ENCODE measurements at regions not wholly inside any gene's neighbourhood (a gene's known extent, or its start where the extent isn't known, plus 50 kb on each side); places are given as distances from the start of the nearest gene placed in this dataset.
A peak's percentile ranks its signal among the peaks of the same experiment; 100 is the strongest.
"Not testable (repeated sequence)": the region's sequence is repeated elsewhere in the genome, so short reads cannot be mapped to it uniquely, and the experiment has no call there.

GRCh38 chr7:142469696-142470543, 212.1 kb upstream of the PRSS58 start:
- DNase-seq (ENCODE audit: low read depth, low spot score): no peak

DNA sequence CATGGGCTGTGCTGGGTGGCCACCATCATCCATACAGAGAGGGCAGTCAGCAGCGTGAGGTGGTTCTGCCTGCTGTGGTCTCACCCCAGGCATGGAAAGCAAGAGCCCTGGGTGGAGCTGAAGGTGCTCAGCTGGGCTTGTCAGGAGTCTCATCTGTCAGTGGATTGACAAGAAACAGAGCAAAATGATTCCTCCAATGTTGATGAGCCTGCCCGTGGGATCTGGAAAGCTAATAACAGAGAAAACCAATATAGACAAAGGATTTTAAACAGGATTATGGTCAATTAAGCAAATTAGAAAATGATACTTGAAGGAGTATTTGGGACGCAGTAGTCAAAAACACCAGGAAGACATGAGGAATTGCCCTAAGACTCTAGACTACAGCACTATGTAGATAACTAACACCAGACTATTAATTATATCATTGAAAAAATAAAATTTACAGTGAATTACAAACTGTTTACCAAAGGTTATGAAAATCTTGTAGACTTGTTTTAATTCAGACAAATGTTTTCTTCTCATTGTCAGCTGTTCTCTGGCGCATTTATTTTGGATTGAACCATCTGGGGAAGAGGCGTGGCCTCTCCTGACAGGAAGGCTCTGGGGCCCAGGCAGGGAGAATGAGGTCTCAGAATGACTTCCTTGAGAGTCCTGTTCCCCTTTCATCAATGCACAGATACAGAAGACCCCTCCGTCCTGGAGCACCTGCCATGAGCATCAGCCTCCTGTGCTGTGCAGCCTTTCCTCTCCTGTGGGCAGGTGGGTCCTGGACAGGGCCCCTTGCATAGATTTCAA, 211.2 kb upstream of the PRSS58 start:
- no peak for DNase-seq (ENCODE audit: low read depth, low spot score)

DNA sequence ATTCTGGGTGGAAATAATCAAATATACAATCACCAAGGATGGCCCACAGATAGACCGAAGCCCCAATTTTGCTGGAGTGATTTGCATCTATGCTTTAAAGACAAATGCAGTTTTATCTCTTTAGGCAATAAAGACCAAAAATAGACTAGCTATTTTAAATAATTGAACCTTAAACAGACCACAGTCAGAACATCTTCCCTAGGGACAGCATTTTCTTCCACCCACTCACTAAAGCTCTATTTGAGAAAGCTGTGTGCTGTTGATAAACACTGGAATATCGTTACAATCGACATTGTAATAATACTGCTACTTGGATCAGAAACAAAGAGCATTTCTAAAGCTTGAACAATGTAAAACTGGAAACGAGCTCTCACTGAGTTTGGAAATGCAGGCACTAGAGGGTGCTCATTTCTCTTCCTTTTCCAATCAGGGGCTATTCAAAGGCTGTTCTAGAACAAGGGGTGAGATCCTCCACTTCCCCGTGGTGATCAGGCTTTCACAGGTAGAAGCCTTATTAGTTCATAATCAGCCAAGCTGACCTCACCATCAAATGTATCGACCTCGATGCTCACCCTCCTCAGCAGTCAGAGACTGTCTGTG, 209.3 kb upstream of the PRSS58 start:
- DNase-seq (ENCODE audit: low read depth, low spot score): not testable (repeated sequence)

DNA sequence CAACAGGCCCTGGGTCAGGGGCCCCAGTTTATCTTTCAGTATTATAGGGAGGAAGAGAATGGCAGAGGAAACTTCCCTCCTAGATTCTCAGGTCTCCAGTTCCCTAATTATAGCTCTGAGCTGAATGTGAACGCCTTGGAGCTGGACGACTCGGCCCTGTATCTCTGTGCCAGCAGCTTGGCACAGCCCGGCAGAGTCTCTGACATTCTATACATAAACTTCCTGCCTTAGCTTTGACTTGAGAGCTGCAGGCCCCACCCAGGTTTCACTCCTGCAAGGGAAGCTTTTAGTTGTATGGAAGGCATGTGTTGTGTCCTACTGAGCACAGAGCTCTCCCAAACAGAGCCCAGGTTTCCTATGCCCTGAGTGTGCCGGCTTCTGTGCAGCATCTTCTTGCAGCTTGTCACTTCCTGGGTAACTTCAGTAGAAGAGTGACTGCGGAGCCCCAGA, 205.6 kb upstream of the PRSS58 start:
- DNase-seq (ENCODE audit: low read depth, low spot score): no peak

DNA sequence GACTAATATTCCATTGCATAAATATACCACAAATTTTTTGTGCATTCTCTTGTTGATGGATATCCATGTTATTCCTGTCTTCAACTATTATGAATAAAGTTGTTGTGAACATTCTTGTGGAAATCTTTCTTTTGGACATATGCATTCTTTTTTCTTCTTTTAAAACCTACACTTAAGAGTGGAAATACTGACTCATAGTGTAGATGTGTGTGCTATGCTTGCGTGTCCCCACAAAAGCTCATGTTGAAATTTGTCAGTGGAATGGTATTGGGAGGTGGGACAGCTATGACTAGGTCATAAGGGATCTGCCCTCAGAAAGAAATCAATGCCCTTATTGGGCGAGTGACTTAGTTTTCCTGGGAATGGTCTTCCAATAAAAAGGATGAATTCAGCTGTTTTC, 203.6 kb upstream of the PRSS58 start:
- no peak for DNase-seq (ENCODE audit: low read depth, low spot score)

GRCh38 chr7:142460402-142461117, 202.7 kb upstream of the PRSS58 start:
- no peak for DNase-seq (ENCODE audit: low read depth, low spot score)

- peak; percentile 77 for DNase-seq (ENCODE audit: low read depth, low spot score)
These were observed 201.7 kb upstream of the PRSS58 start for GRCh38 chr7:142459551-142459963.

- DNase-seq (ENCODE audit: low read depth, low spot score): no peak
These were observed 199.4 kb upstream of the PRSS58 start for GRCh38 chr7:142457146-142457703.

GRCh38 chr7:142455392-142455791, 197.5 kb upstream of the PRSS58 start:
- DNase-seq (ENCODE audit: low read depth, low spot score): no peak

DNA sequence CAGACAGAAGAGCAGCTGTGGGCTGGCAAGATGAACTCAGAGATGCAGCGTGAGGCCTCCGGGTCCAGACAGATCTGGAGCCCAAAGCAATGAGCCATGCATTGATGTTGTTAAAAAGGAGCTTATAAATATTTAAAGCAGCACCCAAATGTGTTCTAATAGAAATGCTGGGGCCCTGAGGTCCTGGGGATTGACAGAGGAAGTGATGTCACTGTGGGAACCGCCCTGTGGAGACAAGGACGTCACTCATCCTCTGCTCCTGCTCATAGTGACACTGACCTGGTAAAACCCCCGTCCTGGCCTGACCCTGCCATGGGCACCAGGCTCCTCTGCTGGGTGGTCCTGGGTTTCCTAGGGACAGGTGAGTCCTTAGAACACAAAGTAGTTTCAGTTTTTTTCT, 197.0 kb upstream of the PRSS58 start:
- DNase-seq (ENCODE audit: low read depth, low spot score): no peak

DNA sequence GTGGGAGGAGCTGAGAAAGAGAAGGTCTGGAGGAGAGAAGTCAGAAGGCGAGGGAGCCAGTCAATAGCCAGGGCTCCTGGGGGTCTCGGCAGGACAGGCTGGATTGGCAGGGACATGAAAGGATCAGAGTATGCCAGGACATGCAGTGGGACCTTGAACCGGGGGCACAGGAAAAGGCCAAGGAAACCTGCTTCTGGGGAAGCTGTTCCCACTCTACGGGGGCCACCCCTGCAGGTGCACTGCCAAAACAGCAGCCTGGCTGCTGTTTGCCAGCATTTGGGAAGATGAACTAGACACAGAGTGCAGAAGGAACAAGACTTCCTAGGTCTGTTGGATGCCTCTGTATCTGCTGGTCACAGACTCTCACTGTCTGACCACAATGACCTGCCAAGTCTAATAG, 194.9 kb upstream of the PRSS58 start:
- DNase-seq (ENCODE audit: low read depth, low spot score): no peak

- DNase-seq (ENCODE audit: low read depth, low spot score): no peak
These were observed 194.0 kb upstream of the PRSS58 start for GRCh38 chr7:142451817-142452216.

GRCh38 chr7:142451296-142451695, 193.4 kb upstream of the PRSS58 start:
- DNase-seq (ENCODE audit: low read depth, low spot score): no peak

DNA sequence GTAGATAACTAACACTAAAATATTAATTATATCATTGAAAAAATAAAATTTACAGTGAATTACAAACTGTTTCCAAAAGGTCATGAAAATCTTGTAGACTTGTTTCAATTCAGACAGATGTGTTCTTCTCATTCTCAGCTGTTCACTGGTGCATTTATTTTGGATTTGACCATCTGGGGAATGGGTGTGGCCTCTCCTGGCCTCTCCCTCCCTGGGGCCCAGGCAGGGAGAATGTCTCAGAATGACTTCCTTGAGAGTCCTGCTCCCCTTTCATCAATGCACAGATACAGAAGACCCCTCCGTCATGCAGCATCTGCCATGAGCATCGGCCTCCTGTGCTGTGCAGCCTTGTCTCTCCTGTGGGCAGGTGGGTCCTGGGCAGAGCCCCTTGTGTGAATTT, 192.8 kb upstream of the PRSS58 start:
- no peak for DNase-seq (ENCODE audit: low read depth, low spot score)

GRCh38 chr7:142450206-142450605, 192.3 kb upstream of the PRSS58 start:
- DNase-seq (ENCODE audit: low read depth, low spot score): no peak

DNA sequence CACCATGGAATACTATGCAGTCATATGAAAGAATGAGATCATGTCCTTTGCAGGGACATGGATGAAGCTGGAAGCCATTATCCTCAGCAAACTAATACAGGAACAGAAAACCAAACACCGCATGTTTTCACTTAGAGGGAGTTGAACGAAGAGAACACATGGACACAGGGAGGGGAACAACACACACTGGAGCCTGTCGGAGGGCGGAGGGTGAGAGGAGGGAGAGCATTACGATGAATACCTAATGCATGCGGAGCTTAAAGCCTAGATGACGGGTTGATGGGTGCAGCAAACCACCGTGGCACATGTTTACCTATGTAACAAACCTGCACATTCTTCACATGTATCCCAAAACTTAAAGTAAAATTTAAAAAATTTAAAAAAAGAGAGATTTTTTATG, 191.0 kb upstream of the PRSS58 start:
- DNase-seq (ENCODE audit: low read depth, low spot score): not testable (repeated sequence)

GRCh38 chr7:142447762-142448161, 189.9 kb upstream of the PRSS58 start:
- DNase-seq (ENCODE audit: low read depth, low spot score): no peak

DNA sequence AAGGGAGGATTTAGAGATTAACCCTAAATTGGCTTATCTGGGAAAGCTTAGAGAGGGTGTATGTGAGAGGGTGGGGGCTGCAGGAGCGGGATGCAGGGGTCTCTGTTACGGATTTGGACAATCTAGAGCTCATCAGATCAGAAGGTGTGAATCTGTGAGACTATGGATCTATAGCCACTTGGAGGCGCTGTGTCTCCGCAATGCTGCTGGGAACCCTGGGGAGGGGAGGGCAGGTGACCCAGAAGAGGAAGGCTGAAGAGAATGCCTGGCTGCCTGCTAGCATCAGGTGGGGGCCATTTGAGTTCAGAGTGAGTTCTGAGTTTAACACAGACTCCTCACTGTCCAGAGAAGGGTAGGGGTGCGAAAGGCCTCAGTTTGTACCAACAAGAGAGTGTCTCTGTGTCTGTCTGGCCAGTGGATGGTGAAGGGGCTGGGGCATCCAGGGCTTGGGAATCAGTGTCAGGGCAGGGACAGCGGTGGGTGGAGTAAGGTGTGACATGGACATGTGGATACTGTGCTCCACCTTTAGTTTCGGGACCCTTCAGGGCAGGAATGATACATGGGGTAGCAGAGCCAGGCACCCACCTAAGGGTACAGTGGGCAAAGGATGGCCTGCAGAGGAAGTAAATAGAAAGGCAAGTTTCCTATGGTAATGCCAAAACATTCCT, 187.3 kb upstream of the PRSS58 start:
- DNase-seq (ENCODE audit: low read depth, low spot score): no peak

DNA sequence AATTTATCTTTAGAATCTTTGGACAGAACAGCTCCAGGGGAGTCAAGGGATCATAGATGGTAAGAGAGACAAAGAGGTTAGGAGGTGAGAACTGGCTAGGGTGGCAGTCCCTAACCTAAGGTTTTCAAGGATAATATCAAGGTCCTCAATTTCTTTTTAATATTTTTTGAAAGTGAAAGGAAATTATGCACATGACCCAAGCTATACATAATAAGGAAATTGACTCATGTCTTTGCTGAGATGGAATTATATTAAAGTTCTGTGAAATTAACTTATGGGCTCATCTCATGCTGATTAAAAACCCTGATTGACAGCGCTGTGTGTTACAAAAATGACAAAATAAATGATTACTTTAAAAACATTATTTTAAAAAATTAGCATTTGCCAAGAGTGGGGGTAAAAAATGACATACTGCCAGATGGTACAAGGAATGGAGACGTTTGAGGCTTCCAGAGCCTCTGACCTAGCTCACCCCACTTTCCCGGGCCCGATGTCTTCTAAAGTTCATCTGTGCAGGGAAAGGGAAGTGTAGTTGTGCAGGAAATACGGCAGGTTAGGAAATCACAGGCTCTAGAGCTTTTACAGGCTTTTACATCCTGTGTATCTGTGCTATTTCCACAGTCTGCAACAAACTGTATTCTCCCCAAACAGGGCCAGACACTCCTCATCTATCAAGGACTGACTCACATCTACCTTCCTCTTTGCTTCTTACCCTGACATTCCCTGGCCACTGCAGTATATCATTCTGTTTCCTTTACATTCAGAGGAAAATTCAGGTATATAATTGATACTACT, 185.6 kb upstream of the PRSS58 start:
- no peak for DNase-seq (ENCODE audit: low read depth, low spot score)

DNA sequence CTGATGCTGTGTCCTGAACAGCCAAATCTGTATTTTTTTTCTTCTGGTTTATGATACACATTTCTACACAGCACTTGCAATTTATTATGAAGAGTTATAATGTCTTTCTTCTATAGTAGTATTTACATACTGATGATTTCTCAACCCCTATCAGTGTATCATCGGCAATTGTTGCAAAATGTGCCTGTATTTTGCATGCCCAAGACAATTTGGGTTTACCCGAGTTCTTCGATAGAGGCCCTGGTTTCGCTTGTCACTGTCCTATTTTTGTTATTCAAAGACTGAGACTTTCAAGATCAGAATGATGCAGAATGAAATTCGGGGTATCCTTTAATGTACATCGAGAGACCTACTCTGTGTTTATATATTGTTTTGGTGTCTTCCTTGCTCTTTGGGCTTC, 184.5 kb upstream of the PRSS58 start:
- DNase-seq (ENCODE audit: low read depth, low spot score): no peak
